Fibroblast of the aortic adventitia (primary cell): ENCODE measurements at regions not wholly inside any gene's neighbourhood (a gene's known extent, or its start where the extent isn't known, plus 50 kb on each side); places are given as distances from the start of the nearest gene placed in this dataset.

ENCODE experiments used
- DNase-seq: peaks from one replicate; pipeline ENCODE4 v3.0.0-alpha.2; 2010; ENCODE audit warnings: low read depth
- H3K4me3 ChIP-seq: 2 replicates; pipeline ENCODE4 v1.5.1; 2011; ENCODE audit warnings: low read depth, mild to moderate bottlenecking, control low read depth, low read length, moderate library complexity
- CTCF ChIP-seq: IDR thresholded peaks from 2 replicates; pipeline ENCODE4 v1.5.1; 2011; ENCODE audit warnings: mild to moderate bottlenecking, low read length, control low read depth, inconsistent platforms; ENCODE audit not compliant: insufficient read depth

- no peak for TF ChIP-seq CTCF
- H3K4me3 ChIP-seq, result no peak overlapping the region
- no peak for DNase-seq
Measured at GRCh38 chr7:1364906-1365570, 94.2 kb downstream of the MICALL2 start.

- no peak overlapping the region for H3K4me3 ChIP-seq
- TF ChIP-seq CTCF, result no peak
- DNase-seq, result no peak
Measured at GRCh38 chr7:1365846-1366245, 93.4 kb downstream of the MICALL2 start.

- no peak for DNase-seq
- no peak for TF ChIP-seq CTCF
- H3K4me3 ChIP-seq, result no peak overlapping the region
Measured at GRCh38 chr7:1366801-1367405, 92.4 kb downstream of the MICALL2 start.

GRCh38 chr7:1367501-1368183, 91.6 kb downstream of the MICALL2 start:
- no peak for DNase-seq
- TF ChIP-seq CTCF, result no peak
- H3K4me3 ChIP-seq, result no peak overlapping the region

- TF ChIP-seq CTCF, result no peak
- no peak for DNase-seq
- no peak overlapping the region for H3K4me3 ChIP-seq
Measured at GRCh38 chr7:1368184-1368681, 91.0 kb downstream of the MICALL2 start.

GRCh38 chr7:1368682-1369571, 90.3 kb downstream of the MICALL2 start:
- H3K4me3 ChIP-seq, result no peak overlapping the region
- DNase-seq, result no peak
- TF ChIP-seq CTCF, result no peak
